Cardiac muscle cell (in vitro differentiated cells and primary cell): ENCODE measurements at regions not wholly inside any gene's neighbourhood (a gene's known extent, or its start where the extent isn't known, plus 50 kb on each side); places are given as distances from the start of the nearest gene placed in this dataset.

Experiments used
- DNase-seq, 2 donors: peaks; one replicate each; pipeline versions ENCODE4 v3.0.0 to v3.0.0-alpha.2; 2010 to 2017; ENCODE audit warnings: low read depth in 1 of 2, low spot score in 1 of 2
- H3K27ac ChIP-seq: fragments of 200-600 bp; sonication (generic); 2 replicates; pipeline ENCODE4 v1.5.1; 2016
- H3K27me3 ChIP-seq: fragments of 200-600 bp; sonication (generic); 2 replicates; pipeline ENCODE4 v1.6.0; 2016; ENCODE audit warnings: control low read depth
- H3K36me3 ChIP-seq: fragments of 200-600 bp; sonication (generic); 2 replicates; pipeline ENCODE4 v1.5.1; 2016; ENCODE audit warnings: control low read depth
- H3K4me1 ChIP-seq: fragments of 200-600 bp; sonication (generic); 2 replicates; pipeline ENCODE4 v1.8.1; 2017; ENCODE audit warnings: low read depth, mild to moderate bottlenecking, mixed run types
- H3K4me3 ChIP-seq: fragments of 200-600 bp; sonication (generic); 2 replicates; pipeline ENCODE4 v1.5.1; 2016; ENCODE audit warnings: mild to moderate bottlenecking
- H3K9me3 ChIP-seq: fragments of 200-600 bp; sonication (generic); 2 replicates; pipeline ENCODE4 v1.5.1; 2017; ENCODE audit warnings: low read depth, mild to moderate bottlenecking, control low read depth
- CTCF ChIP-seq: IDR thresholded peaks from 2 replicates; pipeline ENCODE4 v1.5.1; 2012; ENCODE audit warnings: low read depth, mild to moderate bottlenecking, low read length

- no peak for TF ChIP-seq CTCF
- no peaks in the 10 kb centered on the region for H3K9me3 ChIP-seq
- H3K27me3 ChIP-seq, result no peaks in the 10 kb centered on the region
- H3K4me1 ChIP-seq, result no peaks in the 10 kb centered on the region
- H3K36me3 ChIP-seq, result no peaks in the 10 kb centered on the region
- no peak for DNase-seq
- no peak overlapping the region for H3K4me3 ChIP-seq
- no peak overlapping the region for H3K27ac ChIP-seq
Observed at GRCh38 chr10:16361086-16361485, 75.7 kb upstream of the PTER start.

GRCh38 chr10:16363741-16364140 is 73.1 kb upstream of the PTER start:
- Histone ChIP-seq H3K4me3 (no peak overlapping the region), H3K36me3 (no peaks in the 10 kb centered on the region), H3K4me1 (no peaks in the 10 kb centered on the region), H3K27ac (no peak overlapping the region), H3K27me3 (no peaks in the 10 kb centered on the region), H3K9me3 (no peaks in the 10 kb centered on the region)
- DNase-seq, result no peak
- TF ChIP-seq CTCF, result no peak

GRCh38 chr10:16367621-16368292 is 69.1 kb upstream of the PTER start:
- Histone ChIP-seq H3K4me1 (no peaks in the 10 kb centered on the region), H3K36me3 (no peaks in the 10 kb centered on the region), H3K27me3 (no peaks in the 10 kb centered on the region), H3K4me3 (no peak overlapping the region), H3K9me3 (no peaks in the 10 kb centered on the region), H3K27ac (no peak overlapping the region)
- no peak for DNase-seq
- TF ChIP-seq CTCF, result no peak

- Histone ChIP-seq H3K27me3 (no peaks in the 10 kb centered on the region), H3K4me1 (no peaks in the 10 kb centered on the region), H3K27ac (no peak overlapping the region), H3K9me3 (no peaks in the 10 kb centered on the region), H3K36me3 (no peaks in the 10 kb centered on the region), H3K4me3 (no peak overlapping the region)
- DNase-seq, result no peak
- no peak for TF ChIP-seq CTCF
Observed at GRCh38 chr10:16381083-16381482, 55.7 kb upstream of the PTER start.

- Histone ChIP-seq H3K4me1 (no peaks in the 10 kb centered on the region), H3K36me3 (no peaks in the 10 kb centered on the region), H3K9me3 (no peaks in the 10 kb centered on the region), H3K4me3 (no peak overlapping the region), H3K27me3 (no peaks in the 10 kb centered on the region), H3K27ac (no peak overlapping the region)
- DNase-seq, result no peak
- TF ChIP-seq CTCF, result no peak
Observed at GRCh38 chr10:16384021-16384420, 52.8 kb upstream of the PTER start.
